Uterus (tissue), 2 donors: ENCODE measurements at regions not wholly inside any gene's neighbourhood (a gene's known extent, or its start where the extent isn't known, plus 50 kb on each side); places are given as distances from the start of the nearest gene placed in this dataset.

ENCODE experiments used
- CTCF ChIP-seq, 4 experiments: fragments of 200-600 bp in 2 of 4; fragments of 450-650 bp in 2 of 4; sonication (generic) in 2 of 4; IDR thresholded peaks; one replicate each; pipeline ENCODE4 v1.5.1; 2016 to 2019; ENCODE audit warnings: antibody characterized with exemption in 4 of 4, mild to moderate bottlenecking in 2 of 4, moderate library complexity in 1 of 4
- POLR2A ChIP-seq, 2 donors: fragments of 450-650 bp; IDR thresholded peaks; one replicate each; pipeline ENCODE4 v1.6.1; 2016; ENCODE audit warnings: antibody characterized with exemption in 2 of 2, mild to moderate bottlenecking in 1 of 2, moderate library complexity in 1 of 2

GRCh38 chr12:63305901-63306875 lies 155.2 kb upstream of the AVPR1A start:
- TF ChIP-seq POLR2A (IDR thresholded peaks at IDR 0.05) (no peak), CTCF (IDR thresholded peaks at IDR 0.05) (no peak)
